B cell (primary cell): ENCODE measurements at regions not wholly inside any gene's neighbourhood (a gene's known extent, or its start where the extent isn't known, plus 50 kb on each side); places are given as distances from the start of the nearest gene placed in this dataset.

Experiments
- ATAC-seq: fragments of 200-7000 bp; cut with Tn5 transposase; one replicate; pipeline ENCODE4 v1.10.0; 2021; ENCODE audit warnings: low read depth, mild to moderate bottlenecking, moderate number of reproducible peaks, moderate library complexity
- CTCF ChIA-PET: fragments of 350-600 bp; sonication (Branson Sonifier 250); formaldehyde crosslinking; loops from one replicate; lab custom pipeline; 2021; ENCODE audit warnings: antibody characterized with exemption, inconsistent platforms; lab: Charles Lee
- POLR2A ChIA-PET: fragments of 350-600 bp; sonication (Branson Sonifier 250); formaldehyde crosslinking; loops from one replicate; lab custom pipeline; 2021; ENCODE audit warnings: antibody characterized with exemption; lab: Charles Lee
- DNase-seq: peaks from one replicate; pipeline ENCODE4 v3.0.0; 2013
- H2AFZ ChIP-seq: 2 replicates; pipeline ENCODE4 v1.6.1; 2012; ENCODE audit warnings: mild to moderate bottlenecking, low read depth, low read length; ENCODE audit not compliant: insufficient read depth, poor library complexity, severe bottlenecking
- H3K27ac ChIP-seq, 2 donors: 1 replicate in 1 of 2; 2 replicates in 1 of 2; pipeline ENCODE4 v1.5.1; 2012 to 2013; ENCODE audit warnings: low read length in 2 of 2, mild to moderate bottlenecking in 2 of 2, moderate library complexity in 1 of 2
- H3K27me3 ChIP-seq, 4 experiments: fragments of 200-600 bp in 1 of 4; sonication (generic) in 1 of 4; replicated peaks in 1 of 4; 1 replicate in 2 of 4; 2 replicates in 2 of 4; pipeline versions ENCODE4 v1.6.1 to v1.7.0; 2013 to 2016; ENCODE audit warnings: low read length in 3 of 4, mild to moderate bottlenecking in 2 of 4, mixed read lengths in 1 of 4, moderate library complexity in 1 of 4; ENCODE audit not compliant: insufficient read depth in 4 of 4, control insufficient read depth in 3 of 4; ENCODE audit errors: control extremely low read depth in 1 of 4
- H3K36me3 ChIP-seq, 2 experiments: replicated peaks in 1 of 2; 1 replicate in 1 of 2; 2 replicates in 1 of 2; pipeline versions ENCODE4 v1.6.1 to v1.7.1; 2013; ENCODE audit warnings: low read length in 1 of 2; ENCODE audit not compliant: insufficient read depth in 2 of 2, control insufficient read depth in 1 of 2; ENCODE audit errors: control extremely low read depth in 1 of 2, extremely low read depth in 1 of 2
- H3K4me1 ChIP-seq, 2 donors: fragments of 200-600 bp in 1 of 2; sonication (generic) in 1 of 2; 1 replicate in 1 of 2; 2 replicates in 1 of 2; pipeline versions ENCODE4 v1.5.1 to v1.6.1; 2013 to 2017; ENCODE audit warnings: low read length in 2 of 2; ENCODE audit not compliant: control insufficient read depth in 2 of 2, insufficient read depth in 2 of 2
- H3K4me2 ChIP-seq: replicated peaks from 2 replicates; pipeline ENCODE3; 2012; ENCODE audit warnings: mild to moderate bottlenecking, low read depth, low read length; ENCODE audit not compliant: poor library complexity, severe bottlenecking
- H3K4me3 ChIP-seq, 5 experiments: fragments of 200-600 bp in 1 of 5; sonication (generic) in 1 of 5; 1 replicate in 3 of 5; 2 replicates in 2 of 5; pipeline versions ENCODE4 v1.5.1 to v1.7.0; 2011 to 2016; ENCODE audit warnings: low read length in 4 of 5, mild to moderate bottlenecking in 4 of 5, low read depth in 2 of 5, control low read depth in 1 of 5, moderate library complexity in 1 of 5; ENCODE audit not compliant: insufficient read depth in 1 of 5; ENCODE audit errors: control extremely low read depth in 1 of 5, extremely low read depth in 1 of 5
- H3K79me2 ChIP-seq: fragments of 200-600 bp; sonication (generic); one replicate; pipeline ENCODE4 v1.6.0; 2016; ENCODE audit warnings: low read length; ENCODE audit not compliant: control insufficient read depth, insufficient read depth
- H3K9ac ChIP-seq: fragments of 200-600 bp; sonication (generic); 2 replicates; pipeline ENCODE4 v1.6.1; 2017; ENCODE audit warnings: mild to moderate bottlenecking, low read length, moderate library complexity
- H3K9me3 ChIP-seq, 3 donors: one replicate each; pipeline versions ENCODE4 v1.6.1 to v1.7.1; 2013; ENCODE audit warnings: low read length in 2 of 3; ENCODE audit not compliant: control insufficient read depth in 2 of 3, insufficient read depth in 1 of 3; ENCODE audit errors: control extremely low read depth in 1 of 3
- H4K20me1 ChIP-seq: 2 replicates; pipeline ENCODE4 v1.6.0; 2012; ENCODE audit warnings: mild to moderate bottlenecking, low read length; ENCODE audit not compliant: insufficient read depth, control insufficient read depth, poor library complexity, severe bottlenecking
- H3K27ac Mint-ChIP-seq: one replicate; pipeline ENCODE4 v1.8.0; 2021; ENCODE audit warnings: mixed read lengths
- H3K27me3 Mint-ChIP-seq: one replicate; pipeline ENCODE4 v1.8.0; 2021; ENCODE audit warnings: mixed read lengths
- H3K4me1 Mint-ChIP-seq: one replicate; pipeline ENCODE4 v1.8.0; 2021; ENCODE audit warnings: mixed read lengths
- H3K4me3 Mint-ChIP-seq: one replicate; pipeline ENCODE4 v1.8.0; 2021; ENCODE audit warnings: mixed read lengths
- H3K9me3 Mint-ChIP-seq: one replicate; pipeline ENCODE4 v1.8.0; 2022; ENCODE audit warnings: mixed read lengths; ENCODE audit not compliant: insufficient read depth
- CTCF ChIP-seq: fragments of 200-600 bp; IDR thresholded peaks from one replicate; pipeline ENCODE4 v1.8.0; 2022; ENCODE audit warnings: antibody characterized with exemption, mild to moderate bottlenecking
- EZH2 ChIP-seq: IDR thresholded peaks from 2 replicates; pipeline ENCODE4 v1.6.1; 2012; ENCODE audit warnings: borderline replicate concordance, low read depth, mild to moderate bottlenecking, moderate library complexity, low read length; ENCODE audit not compliant: insufficient read depth, poor library complexity, severe bottlenecking
- WGBS: methylation state at CpG from one replicate; pipeline ENCODE4 v1.1.5; 2013; ENCODE audit warnings: missing lambda C conversion rate; ENCODE audit not compliant: insufficient coverage; 5-methylcytosine and 5-hydroxymethylcytosine counted together
- intact Hi-C: fragments of 100-400 bp; cut with micrococcal nuclease; formaldehyde crosslinking; loops from one replicate; pipeline ENCODE4 v1.10.0; 2022

- H3K27ac ChIP-seq: no peak overlapping the region
- intact Hi-C loops: no loop called here
- WGBS: no CpG with 5 or more reads among the region's 3 CpGs
- no peak overlapping the region for H2AFZ ChIP-seq
- no peak overlapping the region for H3K4me3 ChIP-seq
- ATAC-seq (no peak), DNase-seq (no peak)
- no peaks in the 10 kb centered on the region for H4K20me1 ChIP-seq
- no peaks in the 10 kb centered on the region for H3K27me3 ChIP-seq
- no peaks in the 10 kb centered on the region for H3K36me3 ChIP-seq
- ChIA-PET CTCF (no interaction called here), POLR2A (no interaction called here)
- Mint-ChIP-seq H3K4me1 (no peaks in the 10 kb centered on the region), H3K27ac (no peak overlapping the region), H3K27me3 (no peaks in the 10 kb centered on the region), H3K9me3 (no peaks in the 10 kb centered on the region), H3K4me3 (no peak overlapping the region)
- H3K4me1 ChIP-seq: no peaks in the 10 kb centered on the region
- no peak for TF ChIP-seq EZH2
- TF ChIP-seq CTCF: no peak
- H3K4me2 ChIP-seq: no peak overlapping the region
- no peak overlapping the region for H3K9ac ChIP-seq
- H3K79me2 ChIP-seq: no peaks in the 10 kb centered on the region
- H3K9me3 ChIP-seq: peaks cover 0 to 1% (median 0%) of the 10 kb centered on the region in 3 donors
These were observed 316.6 kb upstream of the NDST4 start for GRCh38 chr4:115430024-115430423.

- no peaks in the 10 kb centered on the region for H3K9me3 Mint-ChIP-seq
- ATAC-seq (no peak), DNase-seq (no peak)
- no peaks in the 10 kb centered on the region for H3K27me3 ChIP-seq
- CTCF ChIA-PET: no interaction called here
- H3K27ac ChIP-seq: no peak overlapping the region
- H4K20me1 ChIP-seq: no peaks in the 10 kb centered on the region
- 86% methylated on average over 1 of the region's 1 CpG for WGBS
- intact Hi-C loops: no loop called here
- no peak overlapping the region for H3K4me3 Mint-ChIP-seq
- POLR2A ChIA-PET: no interaction called here
- H3K4me1 ChIP-seq: no peaks in the 10 kb centered on the region
- no peaks in the 10 kb centered on the region for H3K79me2 ChIP-seq
- H3K4me2 ChIP-seq: no peak overlapping the region
- H2AFZ ChIP-seq: no peak overlapping the region
- no peak overlapping the region for H3K4me3 ChIP-seq
- no peaks in the 10 kb centered on the region for H3K4me1 Mint-ChIP-seq
- H3K9ac ChIP-seq: no peak overlapping the region
- TF ChIP-seq CTCF (no peak), EZH2 (no peak)
- H3K36me3 ChIP-seq: no peaks in the 10 kb centered on the region
- no peak overlapping the region for H3K27ac Mint-ChIP-seq
- no peaks in the 10 kb centered on the region for H3K27me3 Mint-ChIP-seq
- H3K9me3 ChIP-seq: peaks cover 0 to 2% (median 0%) of the 10 kb centered on the region in 3 donors
These were observed 315.0 kb upstream of the NDST4 start for GRCh38 chr4:115428455-115428854.
